Parathyroid adenoma (tissue), 2 donors: ENCODE measurements at regions not wholly inside any gene's neighbourhood (a gene's known extent, or its start where the extent isn't known, plus 50 kb on each side); places are given as distances from the start of the nearest gene placed in this dataset.

ENCODE experiments used
- H2AFZ ChIP-seq: fragments of 300-600 bp; sonication (generic); one replicate; pipeline ENCODE4 v1.7.0; 2017; ENCODE audit warnings: antibody characterized with exemption, mild to moderate bottlenecking
- H3K27ac ChIP-seq: fragments of 300-600 bp; sonication (generic); one replicate; pipeline ENCODE4 v1.7.0; 2017
- H3K27me3 ChIP-seq: fragments of 300-600 bp; sonication (generic); one replicate; pipeline ENCODE4 v1.7.0; 2017; ENCODE audit warnings: low read length; ENCODE audit not compliant: control insufficient read depth, insufficient read depth
- H3K36me3 ChIP-seq: fragments of 300-600 bp; sonication (generic); one replicate; pipeline ENCODE4 v1.7.0; 2017; ENCODE audit warnings: low read length; ENCODE audit not compliant: control insufficient read depth, insufficient read depth
- H3K4me1 ChIP-seq: fragments of 300-600 bp; sonication (generic); one replicate; pipeline ENCODE4 v1.7.0; 2017; ENCODE audit warnings: control low read depth
- H3K4me2 ChIP-seq: fragments of 300-600 bp; sonication (generic); one replicate; pipeline ENCODE4 v1.7.0; 2017; ENCODE audit warnings: low read length
- H3K4me3 ChIP-seq: fragments of 300-600 bp; sonication (generic); one replicate; pipeline ENCODE4 v1.7.0; 2017; ENCODE audit warnings: low read depth, low read length
- H3K79me2 ChIP-seq: fragments of 300-600 bp; sonication (generic); one replicate; pipeline ENCODE4 v1.7.0; 2017; ENCODE audit warnings: control low read depth
- H3K9ac ChIP-seq: fragments of 300-600 bp; sonication (generic); one replicate; pipeline ENCODE4 v1.7.0; 2017; ENCODE audit warnings: mild to moderate bottlenecking
- H3K9me3 ChIP-seq: fragments of 300-600 bp; sonication (generic); one replicate; pipeline ENCODE4 v1.7.0; 2017; ENCODE audit warnings: low read length; ENCODE audit not compliant: control insufficient read depth
- TF ChIP-seq, protein P1 (sequence below): fragments of 300-600 bp; sonication (generic); IDR thresholded peaks from one replicate; pipeline ENCODE4 v1.7.0; 2017; ENCODE audit warnings: antibody characterized with exemption, mild to moderate bottlenecking
- donor health status: primary hyperparathyroidism.

GRCh38 chr9:13983607-13984006 lies 330.3 kb downstream of the NFIB start:
- H2AFZ ChIP-seq, result no peak overlapping the region
- no peaks in the 10 kb centered on the region for H3K9me3 ChIP-seq
- H3K4me1 ChIP-seq, result no peaks in the 10 kb centered on the region
- H3K4me3 ChIP-seq, result no peak overlapping the region
- TF ChIP-seq, protein P1, sequence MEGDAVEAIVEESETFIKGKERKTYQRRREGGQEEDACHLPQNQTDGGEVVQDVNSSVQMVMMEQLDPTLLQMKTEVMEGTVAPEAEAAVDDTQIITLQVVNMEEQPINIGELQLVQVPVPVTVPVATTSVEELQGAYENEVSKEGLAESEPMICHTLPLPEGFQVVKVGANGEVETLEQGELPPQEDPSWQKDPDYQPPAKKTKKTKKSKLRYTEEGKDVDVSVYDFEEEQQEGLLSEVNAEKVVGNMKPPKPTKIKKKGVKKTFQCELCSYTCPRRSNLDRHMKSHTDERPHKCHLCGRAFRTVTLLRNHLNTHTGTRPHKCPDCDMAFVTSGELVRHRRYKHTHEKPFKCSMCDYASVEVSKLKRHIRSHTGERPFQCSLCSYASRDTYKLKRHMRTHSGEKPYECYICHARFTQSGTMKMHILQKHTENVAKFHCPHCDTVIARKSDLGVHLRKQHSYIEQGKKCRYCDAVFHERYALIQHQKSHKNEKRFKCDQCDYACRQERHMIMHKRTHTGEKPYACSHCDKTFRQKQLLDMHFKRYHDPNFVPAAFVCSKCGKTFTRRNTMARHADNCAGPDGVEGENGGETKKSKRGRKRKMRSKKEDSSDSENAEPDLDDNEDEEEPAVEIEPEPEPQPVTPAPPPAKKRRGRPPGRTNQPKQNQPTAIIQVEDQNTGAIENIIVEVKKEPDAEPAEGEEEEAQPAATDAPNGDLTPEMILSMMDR, result no peak
- no peak overlapping the region for H3K9ac ChIP-seq
- H3K4me2 ChIP-seq, result no peak overlapping the region
- no peak overlapping the region for H3K27ac ChIP-seq
- H3K36me3 ChIP-seq, result no peaks in the 10 kb centered on the region
- H3K27me3 ChIP-seq, result no peaks in the 10 kb centered on the region
- no peaks in the 10 kb centered on the region for H3K79me2 ChIP-seq

GRCh38 chr9:13979941-13980318 lies 334.0 kb downstream of the NFIB start:
- Histone ChIP-seq H2AFZ (no peak overlapping the region), H3K9me3 (no peaks in the 10 kb centered on the region)

GRCh38 chr9:13975611-13976290 lies 338.2 kb downstream of the NFIB start:
- Histone ChIP-seq H3K4me2 (no peak overlapping the region), H3K9ac (no peak overlapping the region), H3K27ac (no peak overlapping the region), H3K9me3 (no peaks in the 10 kb centered on the region), H3K79me2 (no peaks in the 10 kb centered on the region), H2AFZ (no peak overlapping the region), H3K4me1 (no peaks in the 10 kb centered on the region), H3K36me3 (no peaks in the 10 kb centered on the region), H3K27me3 (no peaks in the 10 kb centered on the region), H3K4me3 (no peak overlapping the region)
- TF ChIP-seq, protein P1, result no peak

More at GRCh38 chr9:13979941-13980318, 334.0 kb downstream of the NFIB start:
- Histone ChIP-seq H3K9ac (no peak overlapping the region), H3K4me1 (no peaks in the 10 kb centered on the region), H3K27me3 (no peaks in the 10 kb centered on the region), H3K27ac (no peak overlapping the region), H3K4me3 (no peak overlapping the region), H3K36me3 (no peaks in the 10 kb centered on the region), H3K79me2 (no peaks in the 10 kb centered on the region), H3K4me2 (no peak overlapping the region)
- TF ChIP-seq, protein P1, result no peak

- H3K79me2 ChIP-seq, result no peaks in the 10 kb centered on the region
- H3K27me3 ChIP-seq, result no peaks in the 10 kb centered on the region
- H2AFZ ChIP-seq, result no peak overlapping the region
- H3K4me3 ChIP-seq, result no peak overlapping the region
- TF ChIP-seq, protein P1, result no peak
- no peaks in the 10 kb centered on the region for H3K4me1 ChIP-seq
- no peak overlapping the region for H3K4me2 ChIP-seq
- H3K9me3 ChIP-seq, result no peaks in the 10 kb centered on the region
- no peaks in the 10 kb centered on the region for H3K36me3 ChIP-seq
- no peak overlapping the region for H3K27ac ChIP-seq
- no peak overlapping the region for H3K9ac ChIP-seq
These were observed 339.1 kb downstream of the NFIB start for GRCh38 chr9:13974891-13975290.

DNA sequence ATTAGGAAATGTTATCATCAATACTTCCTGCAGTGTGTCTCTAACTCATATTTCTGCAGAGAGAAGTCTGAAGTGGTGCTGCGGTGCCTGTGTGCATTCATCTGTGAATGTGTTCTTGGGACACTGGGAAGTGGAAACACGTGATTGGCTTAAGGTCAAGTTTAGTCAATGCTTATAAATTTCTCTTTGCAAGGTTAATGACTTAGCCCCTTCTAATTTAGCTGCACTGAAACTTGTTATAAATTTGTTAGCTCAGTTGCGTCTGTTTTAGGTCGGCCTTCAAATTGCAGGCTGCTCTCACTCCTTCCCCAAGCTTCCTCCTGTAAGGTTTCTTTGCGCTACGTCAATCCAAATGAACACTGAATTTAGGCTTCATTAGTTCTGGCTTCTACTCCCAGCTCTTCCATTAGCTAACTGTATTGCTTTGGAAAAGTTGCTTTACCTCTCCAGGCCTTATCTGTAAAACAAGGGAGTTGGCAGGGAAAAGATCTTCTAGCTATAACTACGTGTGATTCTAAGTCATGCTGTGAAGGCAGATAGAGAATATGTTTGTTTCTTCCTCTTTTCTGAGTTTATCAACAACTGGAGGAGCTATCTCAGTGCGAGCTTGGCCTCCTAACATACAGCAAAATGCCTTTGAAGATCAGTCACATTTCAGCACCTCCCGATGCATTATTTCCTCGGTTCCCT lies 341.8 kb downstream of the NFIB start:
- Histone ChIP-seq H3K27ac (no peak overlapping the region), H3K4me3 (no peak overlapping the region), H3K36me3 (no peaks in the 10 kb centered on the region), H3K79me2 (no peaks in the 10 kb centered on the region), H2AFZ (no peak overlapping the region), H3K9ac (no peak overlapping the region), H3K9me3 (no peaks in the 10 kb centered on the region), H3K27me3 (no peaks in the 10 kb centered on the region), H3K4me2 (no peak overlapping the region), H3K4me1 (no peaks in the 10 kb centered on the region)
- TF ChIP-seq, protein P1, result no peak
